Ovary (tissue), 3 donors: ENCODE measurements at regions not wholly inside any gene's neighbourhood (a gene's known extent, or its start where the extent isn't known, plus 50 kb on each side); places are given as distances from the start of the nearest gene placed in this dataset.
"Not testable (repeated sequence)": the region's sequence is repeated elsewhere in the genome, so short reads cannot be mapped to it uniquely, and the experiment has no call there.

Experiments
- POLR2A ChIP-seq: fragments of 450-650 bp; IDR thresholded peaks from one replicate; pipeline ENCODE4 v1.6.1; 2017; ENCODE audit warnings: antibody characterized with exemption, mild to moderate bottlenecking, moderate library complexity
- TF ChIP-seq, protein P1 (sequence below), 3 donors: fragments of 450-650 bp in 2 of 3; fragments of 200-600 bp in 1 of 3; IDR thresholded peaks; one replicate each; pipeline versions ENCODE4 v1.5.1 to v1.8.0; 2016 to 2022; ENCODE audit warnings: antibody characterized with exemption in 3 of 3, mild to moderate bottlenecking in 1 of 3
- donor health status: DM: no; HTN: no; CAD: no.

GRCh38 chr5:117720784-117721183 is 1146.2 kb upstream of the SEMA6A start:
- not testable (repeated sequence) for TF ChIP-seq POLR2A
- TF ChIP-seq, protein P1, sequence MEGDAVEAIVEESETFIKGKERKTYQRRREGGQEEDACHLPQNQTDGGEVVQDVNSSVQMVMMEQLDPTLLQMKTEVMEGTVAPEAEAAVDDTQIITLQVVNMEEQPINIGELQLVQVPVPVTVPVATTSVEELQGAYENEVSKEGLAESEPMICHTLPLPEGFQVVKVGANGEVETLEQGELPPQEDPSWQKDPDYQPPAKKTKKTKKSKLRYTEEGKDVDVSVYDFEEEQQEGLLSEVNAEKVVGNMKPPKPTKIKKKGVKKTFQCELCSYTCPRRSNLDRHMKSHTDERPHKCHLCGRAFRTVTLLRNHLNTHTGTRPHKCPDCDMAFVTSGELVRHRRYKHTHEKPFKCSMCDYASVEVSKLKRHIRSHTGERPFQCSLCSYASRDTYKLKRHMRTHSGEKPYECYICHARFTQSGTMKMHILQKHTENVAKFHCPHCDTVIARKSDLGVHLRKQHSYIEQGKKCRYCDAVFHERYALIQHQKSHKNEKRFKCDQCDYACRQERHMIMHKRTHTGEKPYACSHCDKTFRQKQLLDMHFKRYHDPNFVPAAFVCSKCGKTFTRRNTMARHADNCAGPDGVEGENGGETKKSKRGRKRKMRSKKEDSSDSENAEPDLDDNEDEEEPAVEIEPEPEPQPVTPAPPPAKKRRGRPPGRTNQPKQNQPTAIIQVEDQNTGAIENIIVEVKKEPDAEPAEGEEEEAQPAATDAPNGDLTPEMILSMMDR (IDR thresholded peaks at IDR 0.05), result not testable (repeated sequence)
